Astrocyte (in vitro differentiated cells and primary cell): ENCODE measurements at regions not wholly inside any gene's neighbourhood (a gene's known extent, or its start where the extent isn't known, plus 50 kb on each side); places are given as distances from the start of the nearest gene placed in this dataset.

Experiments
- EZH2 ChIP-seq: IDR thresholded peaks from 2 replicates; pipeline ENCODE4 v1.6.1; 2012; ENCODE audit warnings: mild to moderate bottlenecking, low read length, inconsistent platforms; ENCODE audit not compliant: insufficient read depth
- TF ChIP-seq, protein P1 (sequence below): IDR thresholded peaks from 2 replicates; pipeline ENCODE4 v1.5.1; 2011; ENCODE audit warnings: low read depth, mild to moderate bottlenecking, inconsistent platforms, low read length, moderate library complexity; ENCODE audit not compliant: insufficient read depth

GRCh38 chr11:131218542-131218941 lies 151.9 kb upstream of the NTM start:
- TF ChIP-seq, protein P1, sequence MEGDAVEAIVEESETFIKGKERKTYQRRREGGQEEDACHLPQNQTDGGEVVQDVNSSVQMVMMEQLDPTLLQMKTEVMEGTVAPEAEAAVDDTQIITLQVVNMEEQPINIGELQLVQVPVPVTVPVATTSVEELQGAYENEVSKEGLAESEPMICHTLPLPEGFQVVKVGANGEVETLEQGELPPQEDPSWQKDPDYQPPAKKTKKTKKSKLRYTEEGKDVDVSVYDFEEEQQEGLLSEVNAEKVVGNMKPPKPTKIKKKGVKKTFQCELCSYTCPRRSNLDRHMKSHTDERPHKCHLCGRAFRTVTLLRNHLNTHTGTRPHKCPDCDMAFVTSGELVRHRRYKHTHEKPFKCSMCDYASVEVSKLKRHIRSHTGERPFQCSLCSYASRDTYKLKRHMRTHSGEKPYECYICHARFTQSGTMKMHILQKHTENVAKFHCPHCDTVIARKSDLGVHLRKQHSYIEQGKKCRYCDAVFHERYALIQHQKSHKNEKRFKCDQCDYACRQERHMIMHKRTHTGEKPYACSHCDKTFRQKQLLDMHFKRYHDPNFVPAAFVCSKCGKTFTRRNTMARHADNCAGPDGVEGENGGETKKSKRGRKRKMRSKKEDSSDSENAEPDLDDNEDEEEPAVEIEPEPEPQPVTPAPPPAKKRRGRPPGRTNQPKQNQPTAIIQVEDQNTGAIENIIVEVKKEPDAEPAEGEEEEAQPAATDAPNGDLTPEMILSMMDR: no peak
- no peak for TF ChIP-seq EZH2
